ENCODE measurements at regions not wholly inside any gene's neighbourhood (a gene's known extent, or its start where the extent isn't known, plus 50 kb on each side); places are given as distances from the start of the nearest gene placed in this dataset.

- TF ChIP-seq, protein P1, sequence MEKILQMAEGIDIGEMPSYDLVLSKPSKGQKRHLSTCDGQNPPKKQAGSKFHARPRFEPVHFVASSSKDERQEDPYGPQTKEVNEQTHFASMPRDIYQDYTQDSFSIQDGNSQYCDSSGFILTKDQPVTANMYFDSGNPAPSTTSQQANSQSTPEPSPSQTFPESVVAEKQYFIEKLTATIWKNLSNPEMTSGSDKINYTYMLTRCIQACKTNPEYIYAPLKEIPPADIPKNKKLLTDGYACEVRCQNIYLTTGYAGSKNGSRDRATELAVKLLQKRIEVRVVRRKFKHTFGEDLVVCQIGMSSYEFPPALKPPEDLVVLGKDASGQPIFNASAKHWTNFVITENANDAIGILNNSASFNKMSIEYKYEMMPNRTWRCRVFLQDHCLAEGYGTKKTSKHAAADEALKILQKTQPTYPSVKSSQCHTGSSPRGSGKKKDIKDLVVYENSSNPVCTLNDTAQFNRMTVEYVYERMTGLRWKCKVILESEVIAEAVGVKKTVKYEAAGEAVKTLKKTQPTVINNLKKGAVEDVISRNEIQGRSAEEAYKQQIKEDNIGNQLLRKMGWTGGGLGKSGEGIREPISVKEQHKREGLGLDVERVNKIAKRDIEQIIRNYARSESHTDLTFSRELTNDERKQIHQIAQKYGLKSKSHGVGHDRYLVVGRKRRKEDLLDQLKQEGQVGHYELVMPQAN (conservative IDR thresholded peaks at IDR 0.05): no peak
- no peak for TF ChIP-seq ZSCAN29 (IDR thresholded peaks at IDR 0.05)
- TF ChIP-seq, protein P2, sequence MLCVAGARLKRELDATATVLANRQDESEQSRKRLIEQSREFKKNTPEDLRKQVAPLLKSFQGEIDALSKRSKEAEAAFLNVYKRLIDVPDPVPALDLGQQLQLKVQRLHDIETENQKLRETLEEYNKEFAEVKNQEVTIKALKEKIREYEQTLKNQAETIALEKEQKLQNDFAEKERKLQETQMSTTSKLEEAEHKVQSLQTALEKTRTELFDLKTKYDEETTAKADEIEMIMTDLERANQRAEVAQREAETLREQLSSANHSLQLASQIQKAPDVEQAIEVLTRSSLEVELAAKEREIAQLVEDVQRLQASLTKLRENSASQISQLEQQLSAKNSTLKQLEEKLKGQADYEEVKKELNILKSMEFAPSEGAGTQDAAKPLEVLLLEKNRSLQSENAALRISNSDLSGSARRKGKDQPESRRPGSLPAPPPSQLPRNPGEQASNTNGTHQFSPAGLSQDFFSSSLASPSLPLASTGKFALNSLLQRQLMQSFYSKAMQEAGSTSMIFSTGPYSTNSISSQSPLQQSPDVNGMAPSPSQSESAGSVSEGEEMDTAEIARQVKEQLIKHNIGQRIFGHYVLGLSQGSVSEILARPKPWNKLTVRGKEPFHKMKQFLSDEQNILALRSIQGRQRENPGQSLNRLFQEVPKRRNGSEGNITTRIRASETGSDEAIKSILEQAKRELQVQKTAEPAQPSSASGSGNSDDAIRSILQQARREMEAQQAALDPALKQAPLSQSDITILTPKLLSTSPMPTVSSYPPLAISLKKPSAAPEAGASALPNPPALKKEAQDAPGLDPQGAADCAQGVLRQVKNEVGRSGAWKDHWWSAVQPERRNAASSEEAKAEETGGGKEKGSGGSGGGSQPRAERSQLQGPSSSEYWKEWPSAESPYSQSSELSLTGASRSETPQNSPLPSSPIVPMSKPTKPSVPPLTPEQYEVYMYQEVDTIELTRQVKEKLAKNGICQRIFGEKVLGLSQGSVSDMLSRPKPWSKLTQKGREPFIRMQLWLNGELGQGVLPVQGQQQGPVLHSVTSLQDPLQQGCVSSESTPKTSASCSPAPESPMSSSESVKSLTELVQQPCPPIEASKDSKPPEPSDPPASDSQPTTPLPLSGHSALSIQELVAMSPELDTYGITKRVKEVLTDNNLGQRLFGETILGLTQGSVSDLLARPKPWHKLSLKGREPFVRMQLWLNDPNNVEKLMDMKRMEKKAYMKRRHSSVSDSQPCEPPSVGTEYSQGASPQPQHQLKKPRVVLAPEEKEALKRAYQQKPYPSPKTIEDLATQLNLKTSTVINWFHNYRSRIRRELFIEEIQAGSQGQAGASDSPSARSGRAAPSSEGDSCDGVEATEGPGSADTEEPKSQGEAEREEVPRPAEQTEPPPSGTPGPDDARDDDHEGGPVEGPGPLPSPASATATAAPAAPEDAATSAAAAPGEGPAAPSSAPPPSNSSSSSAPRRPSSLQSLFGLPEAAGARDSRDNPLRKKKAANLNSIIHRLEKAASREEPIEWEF (IDR thresholded peaks at IDR 0.05; ENCODE audit: insufficient replicate concordance, low read depth, low read length): no peak
Measured at GRCh38 chr4:137390707-137391106, 141.6 kb downstream of the PCDH18 start (continued).

GRCh38 chr4:137389911-137390520, 142.3 kb downstream of the PCDH18 start:
- no TSS peak for BruUV-seq (replicated peaks)
- Histone ChIP-seq H3K4me3 (no peak overlapping the region), H3K4me1 (ENCODE audit: control insufficient read depth, insufficient read depth, low read length) (no peaks in the 10 kb centered on the region), H4K20me1 (ENCODE audit: control insufficient read depth, insufficient read depth) (no peaks in the 10 kb centered on the region), H2AFZ (ENCODE audit: control insufficient read depth, low read depth, low read length) (no peak overlapping the region), H3K4me2 (ENCODE audit: control insufficient read depth, insufficient read depth) (no peak overlapping the region), H3K9me3 (replicated peaks; ENCODE audit: control insufficient read depth, insufficient read depth, low read length) (no peaks in the 10 kb centered on the region), H3K27me3 (replicated peaks in 1 of 2; ENCODE audit: control insufficient read depth in 2 of 2, insufficient read depth in 2 of 2, low read length in 1 of 2) (no peaks in the 10 kb centered on the region), H3K36me3 (ENCODE audit: control insufficient read depth in 2 of 2, insufficient read depth in 2 of 2, low read length in 1 of 2) (no peaks in the 10 kb centered on the region), H3K27ac (ENCODE audit: control insufficient read depth, insufficient read depth) (no peak overlapping the region), H3K9ac (ENCODE audit: control insufficient read depth, insufficient read depth, low read length) (no peak overlapping the region), H3K79me2 (ENCODE audit: control insufficient read depth, insufficient read depth, low read length) (no peaks in the 10 kb centered on the region)
- 32% methylated on average over 1 of the region's 1 CpG for WGBS (ENCODE audit: insufficient coverage, insufficient replicate concordance, low lambda C conversion rate, missing lambda C conversion rate)
- intact Hi-C loops (cut with micrococcal nuclease; ENCODE audit: unreplicated experiment): no loop called here
- SMC1A ChIA-PET (ENCODE audit: uncharacterized antibody, unreplicated experiment): no interaction called here
- in situ Hi-C loops (cut with MboI): no loop called here
- FAIRE-seq (no peak), ATAC-seq (no peak), DNase-seq (ENCODE audit: low read depth, low spot score) (no peak)
- RAD21 ChIA-PET (ENCODE audit: unreplicated experiment): no interaction called here
- TF ChIP-seq DPF2 (IDR thresholded peaks at IDR 0.05): no peak
- no peak for TF ChIP-seq CHD4 (IDR thresholded peaks at IDR 0.05)
- TF ChIP-seq IRF4 (IDR thresholded peaks at IDR 0.05; ENCODE audit: low read depth, low read length): no peak
- TF ChIP-seq HDAC2 (IDR thresholded peaks at IDR 0.05): no peak
- CTCF ChIA-PET: no interaction called here
- POLR2A ChIA-PET: no interaction called here
